SK-N-MC (cell line): ENCODE measurements at regions not wholly inside any gene's neighbourhood (a gene's known extent, or its start where the extent isn't known, plus 50 kb on each side); places are given as distances from the start of the nearest gene placed in this dataset.

Experiments used
- EZH2 ChIP-seq: fragments of 200-600 bp; sonication (generic); IDR thresholded peaks from one replicate; pipeline ENCODE4 v1.6.1; 2017; ENCODE audit warnings: antibody characterized with exemption
- FOXP2 ChIP-seq: optimal IDR thresholded peaks from 2 replicates; pipeline ENCODE3; 2011; ENCODE audit warnings: mild to moderate bottlenecking, moderate library complexity; ENCODE audit not compliant: insufficient read depth; ENCODE audit errors: extremely low read length, control extremely low read depth
- POLR2AphosphoS5 ChIP-seq: IDR thresholded peaks from 2 replicates; pipeline ENCODE4 v1.6.1; 2012; ENCODE audit warnings: mild to moderate bottlenecking, low read depth, low read length, borderline replicate concordance

DNA sequence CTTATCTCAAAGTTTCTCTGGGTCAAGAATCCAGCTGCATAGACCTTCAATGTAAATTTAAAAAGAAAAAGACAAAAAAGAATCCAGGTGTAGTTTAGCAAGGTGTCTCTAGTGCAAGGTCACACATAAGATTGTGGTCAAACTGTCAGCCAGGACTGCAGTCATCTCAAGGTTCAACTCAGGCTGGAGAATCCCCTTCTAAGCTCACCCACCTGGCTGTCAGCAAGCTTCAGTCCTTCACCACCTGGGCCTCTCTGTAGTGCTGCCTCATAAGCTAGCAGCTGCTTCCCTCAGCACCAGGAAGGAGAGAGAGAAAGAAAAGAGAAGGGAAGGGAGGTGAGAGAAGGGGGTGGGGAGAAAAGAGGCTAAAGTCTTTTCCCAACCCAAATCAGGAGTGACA lies 146.7 kb downstream of the ACTL7B start:
- TF ChIP-seq EZH2 (no peak), POLR2AphosphoS5 (no peak), FOXP2 (no peak)
